Nephron (organoid): ENCODE measurements at regions not wholly inside any gene's neighbourhood (a gene's known extent, or its start where the extent isn't known, plus 50 kb on each side); places are given as distances from the start of the nearest gene placed in this dataset.

Source experiments
- H3K27ac Mint-ChIP-seq, 3 experiments: 2 replicates each; pipeline ENCODE4 v1.8.0; 2020; ENCODE audit warnings: mixed read lengths in 3 of 3, mild to moderate bottlenecking in 2 of 3, moderate library complexity in 1 of 3
- H3K27me3 Mint-ChIP-seq: 2 replicates; pipeline ENCODE4 v1.8.0; 2021; ENCODE audit warnings: low read depth, mild to moderate bottlenecking, moderate library complexity, mixed read lengths
- H3K36me3 Mint-ChIP-seq: 2 replicates; pipeline ENCODE4 v1.8.0; 2020; ENCODE audit warnings: low read depth, mixed read lengths
- H3K4me1 Mint-ChIP-seq: 2 replicates; pipeline ENCODE4 v1.8.0; 2020; ENCODE audit warnings: mixed read lengths
- H3K4me3 Mint-ChIP-seq, 3 experiments: 2 replicates each; pipeline ENCODE4 v1.8.0; 2020; ENCODE audit warnings: mild to moderate bottlenecking in 3 of 3, mixed read lengths in 3 of 3, moderate library complexity in 2 of 3
- H3K9me3 Mint-ChIP-seq: 2 replicates; pipeline ENCODE4 v1.8.0; 2020; ENCODE audit warnings: mixed read lengths
- TF ChIP-seq, protein P1 (sequence below), 3 experiments: fragments of 200-600 bp; sonication (generic); IDR thresholded peaks; one replicate each; pipeline ENCODE4 v1.5.0; 2021; ENCODE audit warnings: antibody characterized with exemption in 3 of 3; ENCODE audit not compliant: unreplicated experiment in 3 of 3

DNA sequence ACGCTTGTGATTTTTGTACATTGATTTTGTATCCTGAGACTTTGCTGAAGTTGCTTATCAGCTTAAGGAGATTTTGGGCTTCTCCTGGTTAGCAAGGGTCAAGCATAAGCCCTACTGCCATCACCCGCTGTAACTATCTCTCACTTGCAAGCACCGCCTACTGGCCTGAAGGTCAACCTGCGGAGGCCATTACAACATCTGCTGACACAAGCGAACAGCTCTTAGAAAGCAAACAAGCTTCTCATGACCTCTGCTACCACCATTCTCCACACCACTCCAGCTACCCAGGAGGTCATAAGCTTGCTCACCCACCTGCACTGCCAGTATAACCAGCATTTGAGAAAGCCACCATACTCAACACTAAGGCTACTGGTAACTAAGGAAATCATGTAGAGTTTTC, 288.4 kb upstream of the KIRREL3 start:
- Mint-ChIP-seq H3K27me3 (no peaks in the 10 kb centered on the region), H3K4me3 (no peak overlapping the region), H3K9me3 (peaks cover 28% of the 10 kb centered on the region), H3K4me1 (no peaks in the 10 kb centered on the region), H3K36me3 (no peaks in the 10 kb centered on the region), H3K27ac (no peak overlapping the region)
- TF ChIP-seq, protein P1, sequence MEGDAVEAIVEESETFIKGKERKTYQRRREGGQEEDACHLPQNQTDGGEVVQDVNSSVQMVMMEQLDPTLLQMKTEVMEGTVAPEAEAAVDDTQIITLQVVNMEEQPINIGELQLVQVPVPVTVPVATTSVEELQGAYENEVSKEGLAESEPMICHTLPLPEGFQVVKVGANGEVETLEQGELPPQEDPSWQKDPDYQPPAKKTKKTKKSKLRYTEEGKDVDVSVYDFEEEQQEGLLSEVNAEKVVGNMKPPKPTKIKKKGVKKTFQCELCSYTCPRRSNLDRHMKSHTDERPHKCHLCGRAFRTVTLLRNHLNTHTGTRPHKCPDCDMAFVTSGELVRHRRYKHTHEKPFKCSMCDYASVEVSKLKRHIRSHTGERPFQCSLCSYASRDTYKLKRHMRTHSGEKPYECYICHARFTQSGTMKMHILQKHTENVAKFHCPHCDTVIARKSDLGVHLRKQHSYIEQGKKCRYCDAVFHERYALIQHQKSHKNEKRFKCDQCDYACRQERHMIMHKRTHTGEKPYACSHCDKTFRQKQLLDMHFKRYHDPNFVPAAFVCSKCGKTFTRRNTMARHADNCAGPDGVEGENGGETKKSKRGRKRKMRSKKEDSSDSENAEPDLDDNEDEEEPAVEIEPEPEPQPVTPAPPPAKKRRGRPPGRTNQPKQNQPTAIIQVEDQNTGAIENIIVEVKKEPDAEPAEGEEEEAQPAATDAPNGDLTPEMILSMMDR (IDR thresholded peaks at IDR 0.05; ENCODE audit: unreplicated experiment in 3 of 3): no peak

- no peaks in the 10 kb centered on the region for H3K36me3 Mint-ChIP-seq
Observed at GRCh38 chr11:127281534-127281933, 281.0 kb upstream of the KIRREL3 start.

DNA sequence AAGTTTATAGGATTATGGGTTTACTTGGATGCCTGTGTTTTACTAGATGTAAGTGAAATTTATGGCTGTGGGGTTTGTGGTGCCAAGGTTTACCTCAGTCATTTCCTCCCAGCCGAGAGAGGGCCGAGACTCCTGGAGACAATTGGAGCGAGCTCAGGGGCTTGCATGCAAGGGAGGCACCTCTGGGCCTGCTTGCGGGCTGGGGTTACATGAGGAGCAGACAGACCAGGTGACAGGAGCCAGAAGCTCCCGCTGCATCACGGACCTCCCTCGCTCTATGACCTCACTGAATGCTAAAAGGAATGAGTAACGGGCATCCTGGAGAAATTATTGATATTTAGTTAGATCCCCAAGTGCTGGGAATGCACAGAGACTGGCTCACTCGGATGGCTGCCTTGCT, 275.2 kb upstream of the KIRREL3 start:
- H3K4me1 Mint-ChIP-seq: peaks cover 5% of the 10 kb centered on the region
- no peaks in the 10 kb centered on the region for H3K9me3 Mint-ChIP-seq
- H3K4me3 Mint-ChIP-seq: no peak overlapping the region
- TF ChIP-seq, protein P1 (IDR thresholded peaks at IDR 0.05; ENCODE audit: unreplicated experiment in 3 of 3): no peak
- no peaks in the 10 kb centered on the region for H3K36me3 Mint-ChIP-seq
- H3K27ac Mint-ChIP-seq: no peak overlapping the region
- H3K27me3 Mint-ChIP-seq: no peaks in the 10 kb centered on the region

More at GRCh38 chr11:127281534-127281933, 281.0 kb upstream of the KIRREL3 start:
- TF ChIP-seq, protein P1 (IDR thresholded peaks at IDR 0.05; ENCODE audit: unreplicated experiment in 3 of 3): no peak
- H3K27me3 Mint-ChIP-seq: no peaks in the 10 kb centered on the region
- no peak overlapping the region for H3K4me3 Mint-ChIP-seq
- H3K27ac Mint-ChIP-seq: no peak overlapping the region
- peaks cover 1% of the 10 kb centered on the region for H3K9me3 Mint-ChIP-seq
- H3K4me1 Mint-ChIP-seq: no peaks in the 10 kb centered on the region

DNA sequence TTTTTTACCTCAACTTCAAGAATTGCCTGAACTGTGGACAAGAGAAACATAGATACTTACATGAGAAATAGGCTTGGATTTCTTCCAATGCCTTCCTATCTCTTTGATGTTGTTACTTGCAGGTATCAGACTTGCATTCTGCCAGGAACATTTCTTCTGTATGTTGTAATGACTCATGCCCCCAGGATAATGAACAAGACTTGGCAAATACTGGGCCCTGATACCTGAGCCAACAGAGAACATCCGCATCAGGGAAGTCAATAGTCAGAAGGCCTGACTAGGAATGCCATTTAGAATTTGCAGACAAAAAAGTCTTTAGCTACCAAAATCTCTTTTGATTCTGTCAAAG, 273.7 kb upstream of the KIRREL3 start:
- H3K27me3 Mint-ChIP-seq: peaks cover 4% of the 10 kb centered on the region
- no peak overlapping the region for H3K4me3 Mint-ChIP-seq
- TF ChIP-seq, protein P1 (IDR thresholded peaks at IDR 0.05; ENCODE audit: unreplicated experiment in 3 of 3): no peak
- no peaks in the 10 kb centered on the region for H3K9me3 Mint-ChIP-seq
- H3K4me1 Mint-ChIP-seq: peaks cover 5% of the 10 kb centered on the region
- no peaks in the 10 kb centered on the region for H3K36me3 Mint-ChIP-seq
- H3K27ac Mint-ChIP-seq: no peak overlapping the region

DNA sequence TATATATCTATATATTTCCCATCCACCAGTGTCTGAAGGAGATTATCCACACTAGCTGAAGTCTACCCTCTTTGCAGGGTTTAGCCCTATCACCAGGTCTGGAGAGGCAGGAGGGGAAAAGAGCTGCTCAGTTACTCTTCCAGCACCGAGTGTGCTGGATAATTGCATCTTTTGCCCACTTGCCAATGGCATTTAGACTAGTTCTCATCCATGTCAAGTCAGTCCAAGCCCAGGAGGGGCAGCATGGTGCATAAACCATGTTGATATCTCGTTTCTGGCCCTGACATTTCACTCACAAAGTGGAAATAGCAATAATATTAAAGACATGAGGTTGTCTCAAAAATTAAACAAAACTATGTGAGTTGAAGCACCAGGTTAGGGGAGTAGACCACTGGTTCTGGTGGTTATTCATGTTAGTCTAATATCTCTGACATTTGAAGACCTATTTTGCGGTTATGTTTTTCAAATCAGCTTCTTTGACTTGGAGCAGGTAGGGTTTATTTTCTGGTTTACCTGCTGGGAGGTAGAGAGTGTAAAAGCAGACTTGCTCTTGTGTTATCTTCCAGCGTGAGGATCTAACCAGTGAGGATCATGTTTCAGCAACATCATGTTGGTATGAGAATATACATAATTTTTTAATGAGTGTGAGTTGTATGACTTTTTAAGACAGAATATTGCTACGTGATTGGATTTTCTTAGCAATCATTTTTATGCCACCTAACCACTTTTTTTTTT, 273.2 kb upstream of the KIRREL3 start:
- H3K27me3 Mint-ChIP-seq: peaks cover 4% of the 10 kb centered on the region
- no peak overlapping the region for H3K27ac Mint-ChIP-seq
- H3K36me3 Mint-ChIP-seq: no peaks in the 10 kb centered on the region
- no peak overlapping the region for H3K4me3 Mint-ChIP-seq
- H3K4me1 Mint-ChIP-seq: peaks cover 5% of the 10 kb centered on the region
- TF ChIP-seq, protein P1 (IDR thresholded peaks at IDR 0.05; ENCODE audit: unreplicated experiment in 3 of 3): no peak
- H3K9me3 Mint-ChIP-seq: no peaks in the 10 kb centered on the region

DNA sequence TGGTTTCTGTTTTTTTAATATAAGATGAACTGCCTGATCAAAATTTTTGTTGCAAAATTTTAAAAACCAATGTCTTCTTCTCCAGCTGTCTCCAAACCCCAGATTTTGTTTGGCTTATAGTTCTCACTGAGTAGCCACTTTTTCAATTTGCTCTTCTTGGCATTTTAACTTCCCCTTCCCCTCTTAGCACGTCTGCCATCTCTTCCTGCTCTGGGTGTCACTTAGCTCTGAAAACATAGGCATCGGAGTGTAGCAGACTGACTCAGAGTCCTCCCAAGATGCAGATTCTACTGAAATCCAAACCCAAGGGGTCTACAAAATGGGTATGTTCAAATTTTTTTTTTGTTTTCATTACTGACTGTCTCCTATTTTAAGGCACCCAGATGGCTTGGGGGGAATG, 270.3 kb upstream of the KIRREL3 start:
- Mint-ChIP-seq H3K36me3 (no peaks in the 10 kb centered on the region), H3K4me3 (no peak overlapping the region), H3K27ac (no peak overlapping the region), H3K27me3 (peaks cover 4% of the 10 kb centered on the region), H3K4me1 (peaks cover 2% of the 10 kb centered on the region), H3K9me3 (peaks cover 5% of the 10 kb centered on the region)
- TF ChIP-seq, protein P1 (IDR thresholded peaks at IDR 0.05; ENCODE audit: unreplicated experiment in 3 of 3): no peak
